GM18508 (cell line): ENCODE measurements at regions not wholly inside any gene's neighbourhood (a gene's known extent, or its start where the extent isn't known, plus 50 kb on each side); places are given as distances from the start of the nearest gene placed in this dataset.
A peak's percentile ranks its signal among the peaks of the same experiment; 100 is the strongest.

Experiments used
- ATAC-seq: cut with Tn5 transposase; IDR thresholded peaks from one replicate; pipeline ENCODE4 v1.9.1; 2021; ENCODE audit warnings: moderate number of reproducible peaks; ENCODE audit not compliant: insufficient read depth, unreplicated experiment

DNA sequence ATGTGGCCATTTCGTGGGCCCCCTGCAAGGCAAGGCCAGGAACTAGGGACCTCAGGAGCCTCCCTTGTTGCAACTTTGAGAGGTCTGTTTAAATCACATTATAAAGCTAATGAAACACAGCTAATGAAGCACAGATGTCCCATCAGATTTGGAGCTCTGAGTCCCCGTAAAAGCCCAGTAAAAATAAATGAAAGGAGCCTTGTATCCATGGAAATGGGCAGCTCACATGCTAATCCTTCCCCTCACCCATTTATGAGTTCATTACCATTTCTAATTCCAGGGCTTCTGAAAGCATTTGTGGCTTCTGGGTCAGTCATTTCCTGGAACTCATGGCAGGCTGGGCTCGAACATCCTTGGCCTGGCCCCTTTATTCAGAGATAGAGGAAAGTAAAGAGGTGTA, 274.8 kb downstream of the SS18 start:
- ATAC-seq: no peak

DNA sequence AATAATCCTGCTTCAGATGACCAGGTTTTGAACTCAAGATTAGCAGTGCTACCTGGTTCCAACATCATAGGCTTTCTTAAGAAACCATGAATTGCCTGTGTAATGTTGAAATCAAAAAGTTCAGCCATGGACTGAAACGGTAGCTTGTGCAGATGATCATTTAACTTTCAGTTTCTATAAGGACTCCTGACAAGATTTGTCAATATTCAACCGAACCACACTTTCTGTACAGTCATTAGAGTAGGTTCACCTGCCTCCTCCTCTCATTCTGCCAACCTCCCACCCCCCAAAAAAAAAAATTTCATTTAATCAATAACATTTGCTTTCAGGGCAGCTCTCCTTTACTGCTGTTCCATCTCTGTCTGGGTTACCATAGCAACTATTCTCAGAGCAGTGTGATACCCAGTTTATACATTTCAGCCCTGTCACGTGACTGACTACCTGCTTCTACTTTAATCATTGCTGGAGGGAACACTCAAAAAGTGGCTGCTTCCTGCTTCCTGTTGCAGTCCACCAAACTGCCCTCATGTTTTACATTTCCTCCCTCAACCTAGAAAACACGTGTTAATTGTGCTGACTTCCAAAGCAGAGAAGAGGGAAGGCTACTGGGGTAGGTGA, 275.5 kb downstream of the SS18 start:
- ATAC-seq: peak; percentile 94

DNA sequence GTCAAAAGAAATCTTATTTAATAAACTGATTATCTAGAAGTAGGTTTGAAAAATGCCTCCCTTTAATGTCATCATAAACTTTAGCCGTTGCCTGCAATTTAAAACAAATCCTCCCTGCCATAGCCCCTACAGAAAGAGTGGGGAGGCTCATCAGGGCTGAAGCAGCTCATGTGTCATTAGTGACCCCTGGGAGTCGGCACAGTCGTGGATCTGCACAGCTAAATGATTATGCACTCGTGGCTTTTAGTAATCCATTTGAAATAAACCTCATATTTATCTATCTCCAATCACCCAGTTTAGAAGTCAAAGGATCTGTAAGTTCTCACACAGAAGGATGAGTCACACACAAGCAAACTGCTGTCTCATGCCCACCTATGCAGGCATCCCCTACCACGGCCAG, 277.3 kb downstream of the SS18 start:
- no peak for ATAC-seq

DNA sequence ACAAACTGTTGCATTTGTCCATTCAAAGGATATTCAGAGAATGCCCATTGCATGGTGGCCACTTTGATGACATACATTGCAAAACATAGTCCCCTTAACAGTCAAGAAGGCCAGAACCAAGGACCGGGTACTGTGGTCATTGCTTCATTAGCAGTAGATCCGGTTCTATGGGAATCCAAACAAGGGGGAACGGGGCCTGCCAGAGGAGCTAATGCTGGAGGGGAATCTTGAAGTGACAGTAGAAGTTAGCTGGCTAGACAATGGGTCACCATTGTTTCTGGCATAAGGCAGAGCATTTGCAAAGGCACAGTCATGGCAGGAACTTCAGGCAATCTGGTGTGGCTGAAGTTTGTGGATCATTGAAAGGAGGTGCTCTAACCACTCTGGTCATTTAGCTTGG, 279.7 kb downstream of the SS18 start:
- ATAC-seq: no peak

DNA sequence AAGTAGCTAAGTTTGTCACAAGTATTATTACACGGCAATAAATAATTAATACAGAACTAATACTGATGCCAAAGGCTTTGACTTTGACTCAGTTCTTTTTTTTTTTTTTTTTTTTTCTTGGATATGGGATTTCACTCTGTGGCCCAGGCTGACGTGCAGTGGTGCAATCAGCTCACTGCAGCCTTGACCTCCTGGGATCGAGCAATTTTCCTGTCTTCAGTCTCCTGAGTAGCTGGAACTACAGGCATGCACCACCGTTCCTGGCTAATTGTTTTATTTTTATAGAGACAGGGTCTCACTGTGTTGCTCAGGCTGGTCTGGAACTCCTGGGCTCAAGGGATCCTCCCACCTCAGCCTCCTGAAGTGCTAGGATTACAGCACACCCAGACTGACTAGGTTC, 284.5 kb downstream of the SS18 start:
- ATAC-seq: no peak

DNA sequence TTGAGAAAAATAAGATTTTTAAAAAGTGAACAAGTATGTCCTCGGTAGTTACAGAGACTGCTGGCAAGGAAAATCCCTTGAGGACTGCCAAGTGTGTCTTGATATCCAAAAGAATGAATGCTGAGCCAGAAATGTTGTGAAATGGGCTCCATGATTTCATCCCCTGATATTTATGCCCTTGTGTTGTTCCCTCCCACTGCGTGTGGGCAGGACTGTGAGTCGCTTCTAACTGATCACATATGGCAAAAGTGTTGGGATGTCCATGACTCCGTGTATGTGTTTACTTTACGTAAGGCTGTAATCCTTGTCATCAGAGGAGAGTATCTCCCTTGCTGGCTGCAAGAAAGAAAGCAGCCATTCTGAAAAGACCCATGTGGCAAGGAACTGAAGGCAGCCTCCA, 285.1 kb downstream of the SS18 start:
- no peak for ATAC-seq

DNA sequence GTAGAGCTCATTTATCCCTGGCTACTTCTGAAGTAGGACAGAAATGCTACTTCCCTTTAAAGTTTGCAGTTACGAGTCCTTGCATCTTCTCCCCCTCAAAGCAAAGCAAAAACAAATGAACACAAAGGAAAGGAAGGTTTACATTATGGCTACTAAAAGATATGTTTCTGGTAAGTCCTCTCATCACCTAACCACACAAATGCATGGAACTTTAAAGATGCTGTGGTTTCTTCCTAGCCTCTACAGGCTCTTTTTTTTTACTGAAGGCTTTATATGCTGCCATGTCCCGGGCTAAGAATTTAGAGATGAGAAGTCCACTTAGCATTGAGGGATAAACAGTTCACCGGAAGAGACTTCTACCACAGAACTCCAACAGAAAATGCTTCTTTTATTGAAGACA, 291.2 kb downstream of the SS18 start:
- ATAC-seq: no peak

DNA sequence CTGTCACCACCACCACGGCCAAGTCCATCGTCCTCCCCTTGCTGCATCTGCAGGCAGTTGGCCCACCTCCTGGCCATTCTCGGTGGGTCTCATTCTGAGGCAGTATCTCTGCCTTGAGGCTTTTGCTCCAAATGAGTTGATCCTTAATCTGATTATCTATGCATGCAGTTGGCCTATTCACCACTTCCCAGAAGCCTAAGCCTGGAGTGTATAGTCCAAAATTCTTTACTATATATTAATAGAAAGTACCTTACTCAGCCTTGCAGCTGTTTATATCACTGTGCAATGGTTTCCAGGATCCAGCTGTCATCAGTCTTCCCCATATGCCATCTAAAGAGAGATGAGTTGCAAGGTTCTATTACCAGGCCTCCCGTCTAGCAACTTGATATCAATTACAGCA, 292.4 kb downstream of the SS18 start:
- ATAC-seq: no peak

DNA sequence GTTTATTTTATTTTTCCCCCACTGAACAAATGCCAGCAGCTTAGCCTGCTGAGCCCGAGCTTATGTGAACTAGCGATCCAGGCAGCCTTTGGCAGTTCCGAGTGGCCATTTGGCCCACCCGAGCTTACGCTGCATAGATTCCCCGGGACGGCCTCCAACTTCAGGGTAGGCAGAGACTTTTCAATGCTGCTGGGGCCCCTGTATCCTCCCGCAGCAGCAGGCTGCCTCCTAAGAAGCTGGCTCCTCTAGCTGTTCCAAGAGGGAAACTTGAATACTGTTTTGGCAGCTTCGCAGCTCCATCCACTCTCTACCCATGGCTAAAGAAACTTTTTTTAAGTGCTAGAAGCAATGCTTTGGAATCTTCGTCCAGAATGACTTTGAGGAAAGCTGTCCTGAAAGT, 295.2 kb downstream of the SS18 start:
- ATAC-seq: no peak

DNA sequence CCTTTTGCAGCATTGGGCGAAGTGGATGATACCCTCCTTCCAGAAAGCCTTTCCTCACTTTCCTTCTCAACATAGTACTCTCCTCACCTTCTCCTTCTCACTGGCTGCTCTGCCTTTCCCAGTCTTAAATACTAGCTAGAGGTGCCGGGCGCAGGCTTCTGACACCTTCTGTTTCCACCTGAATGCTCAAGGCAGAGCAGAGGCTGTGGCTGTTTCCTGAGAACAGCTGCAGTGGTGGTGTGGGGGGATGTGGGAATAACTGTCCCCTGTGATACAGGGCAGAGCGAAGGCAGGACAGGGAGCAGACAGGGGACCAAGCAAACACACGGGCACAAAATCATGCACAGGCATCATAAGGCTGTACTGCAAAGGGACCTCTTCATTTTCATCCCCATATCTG, 303.1 kb downstream of the SS18 start:
- no peak for ATAC-seq

DNA sequence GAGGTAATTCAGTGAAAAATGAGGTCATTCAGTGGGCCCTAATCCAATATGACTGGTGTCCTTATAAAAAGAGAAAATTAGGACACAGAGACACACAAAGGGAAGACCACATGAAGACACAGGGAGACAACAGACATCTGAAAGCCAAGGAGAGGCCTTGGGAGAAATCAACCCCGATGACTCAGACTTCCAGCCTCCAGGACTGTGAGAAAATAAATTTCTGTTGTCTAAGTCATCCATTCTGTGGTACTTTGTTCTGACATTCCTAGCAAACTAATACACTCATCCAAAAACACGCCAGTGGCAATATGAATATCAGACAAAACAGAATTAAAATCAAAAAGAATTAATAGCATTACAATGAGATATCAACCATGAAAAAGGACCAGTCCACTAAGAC, 303.7 kb downstream of the SS18 start:
- ATAC-seq: no peak

DNA sequence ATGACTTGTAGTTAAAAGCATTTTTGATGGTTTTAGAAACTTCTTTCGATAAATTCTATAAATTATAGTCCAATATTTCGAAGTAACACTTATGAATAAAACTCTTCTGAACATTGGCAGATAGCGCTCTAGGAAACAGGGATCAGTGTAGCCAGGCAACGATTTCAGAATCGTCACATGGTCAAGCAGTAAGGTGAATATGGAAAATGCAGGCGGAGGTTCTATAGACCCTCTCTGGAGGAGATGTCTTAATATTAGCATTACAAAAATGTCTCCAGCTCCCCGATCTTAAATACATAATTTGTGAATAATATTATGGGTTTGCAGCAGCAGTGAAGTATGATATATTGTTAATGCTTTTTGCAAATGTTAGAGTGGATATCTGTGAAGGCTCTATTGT, 310.3 kb downstream of the SS18 start:
- ATAC-seq: no peak

DNA sequence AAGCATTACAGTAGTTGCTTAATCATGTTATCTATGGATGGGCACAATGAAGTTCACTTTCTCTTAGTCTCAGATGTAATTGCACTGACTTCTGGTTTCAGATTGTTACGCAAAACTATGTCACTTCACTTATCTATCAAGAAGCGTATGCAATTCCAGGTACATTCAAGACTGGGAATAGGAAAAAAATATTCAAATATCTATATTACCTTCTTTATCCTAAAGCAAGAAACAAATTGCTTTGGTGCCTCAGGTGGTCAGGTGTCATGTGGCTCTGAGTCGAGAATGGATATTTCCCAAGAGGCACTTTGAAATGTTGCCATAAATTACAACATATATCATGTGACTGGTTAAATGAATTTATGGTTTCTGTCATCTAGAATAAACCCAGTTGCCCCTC, 318.6 kb downstream of the SS18 start:
- no peak for ATAC-seq

DNA sequence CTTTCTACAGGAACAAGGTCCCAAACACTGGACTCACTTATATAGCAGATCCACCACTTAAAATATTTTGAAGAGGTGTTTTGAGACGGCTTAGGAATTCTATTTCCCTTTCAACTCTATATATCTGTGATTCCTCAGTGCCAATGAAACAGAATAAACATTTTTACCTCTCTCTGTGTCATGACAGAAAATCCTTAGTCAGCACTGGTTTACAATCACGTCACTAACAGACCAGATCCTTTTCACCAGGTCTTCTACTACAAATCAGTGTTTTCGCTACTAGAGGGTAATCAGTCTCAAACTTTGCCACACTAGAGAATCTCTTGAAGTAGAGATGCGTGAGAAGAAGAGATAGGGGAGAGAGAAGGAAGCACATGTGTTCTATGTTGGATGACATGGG, 325.6 kb downstream of the SS18 start:
- no peak for ATAC-seq

DNA sequence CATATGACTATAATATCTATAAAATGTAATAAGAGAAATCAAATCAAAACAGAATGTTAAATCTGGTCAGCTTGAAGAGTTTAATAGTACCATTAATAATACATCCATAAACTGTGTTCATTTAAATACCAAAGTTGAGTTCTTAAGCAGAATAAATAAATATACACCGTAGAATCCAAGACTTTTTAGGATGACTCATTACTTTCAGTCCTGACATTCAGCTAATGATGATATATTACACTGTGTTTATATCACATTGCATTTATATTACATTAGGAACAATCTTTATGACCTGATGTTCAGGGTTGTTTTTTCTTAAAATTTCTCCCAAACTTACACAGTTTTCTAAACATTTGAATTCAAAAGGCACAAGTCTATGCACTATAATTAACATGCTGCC, 331.3 kb downstream of the SS18 start:
- ATAC-seq: no peak

DNA sequence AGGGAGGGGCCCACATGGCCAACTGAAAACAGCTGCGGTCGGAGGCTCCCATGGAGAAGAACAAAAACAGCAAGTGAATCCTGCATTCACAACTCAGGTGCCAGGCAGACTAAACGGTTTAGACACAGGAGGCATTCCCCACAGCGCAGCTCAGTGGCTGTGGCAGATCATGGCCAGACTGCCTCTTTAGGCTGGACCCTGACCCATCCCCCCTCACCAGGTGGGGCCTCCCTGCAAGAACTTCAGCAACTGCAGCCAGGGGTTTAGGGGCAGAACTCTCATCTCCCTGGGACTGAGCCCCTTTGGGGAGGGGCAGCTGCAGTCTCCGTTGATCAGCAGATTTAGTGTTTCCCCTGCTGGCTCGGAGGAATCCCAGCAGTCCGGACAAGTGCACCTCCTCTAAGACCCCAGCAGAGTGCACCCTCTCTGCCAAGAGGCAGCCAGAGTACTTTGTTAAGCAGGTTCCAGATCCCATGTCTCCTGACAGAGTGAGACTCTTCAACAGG, 346.7 kb downstream of the SS18 start:
- ATAC-seq: no peak

DNA sequence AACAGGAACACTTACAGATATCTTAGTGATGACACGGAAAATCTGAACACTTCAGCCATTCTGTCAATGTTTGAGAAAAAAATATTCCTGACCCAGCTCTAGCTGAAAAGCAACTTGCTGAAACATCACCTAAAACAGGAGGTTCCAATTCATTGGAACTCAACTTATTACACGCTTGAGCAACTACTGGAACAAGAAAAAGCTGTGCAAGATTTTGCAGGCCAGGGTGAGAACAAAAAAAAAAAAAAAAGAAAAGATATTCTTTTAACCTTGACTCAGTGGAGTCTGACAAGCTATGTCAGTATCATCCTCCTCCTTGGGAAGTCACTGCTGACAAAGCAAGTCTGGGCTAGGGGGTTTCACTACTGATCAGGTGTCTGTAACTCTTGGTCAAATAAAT, 351.0 kb downstream of the SS18 start:
- ATAC-seq: no peak

DNA sequence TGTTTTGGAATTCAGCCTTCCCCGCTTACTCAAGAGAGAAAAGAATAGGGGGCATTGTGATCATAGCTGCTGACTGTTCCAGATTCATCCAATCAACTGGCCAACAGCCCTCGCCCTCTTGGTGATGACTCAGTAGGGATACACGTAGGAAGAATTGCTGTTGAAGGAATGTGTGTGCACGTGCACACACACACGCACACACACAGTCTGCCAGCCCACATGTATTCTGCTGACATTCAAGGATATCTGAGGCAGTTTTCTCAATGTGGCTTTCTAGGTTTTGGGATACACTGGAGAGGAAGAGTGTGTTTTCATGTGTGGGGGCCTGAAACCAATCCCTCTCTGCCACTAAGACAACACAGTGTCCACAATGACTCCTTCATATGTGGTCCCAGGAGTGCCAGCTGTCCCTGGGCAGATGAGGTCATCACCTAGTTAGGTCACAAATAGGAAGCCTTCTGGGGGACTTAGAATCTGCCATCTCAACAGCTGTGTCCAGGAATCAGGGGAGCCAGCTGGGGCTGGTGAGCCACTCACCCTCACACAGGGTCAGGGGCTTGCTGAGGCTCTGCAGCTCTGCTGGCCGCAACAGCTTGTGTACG, 352.6 kb downstream of the SS18 start:
- no peak for ATAC-seq

DNA sequence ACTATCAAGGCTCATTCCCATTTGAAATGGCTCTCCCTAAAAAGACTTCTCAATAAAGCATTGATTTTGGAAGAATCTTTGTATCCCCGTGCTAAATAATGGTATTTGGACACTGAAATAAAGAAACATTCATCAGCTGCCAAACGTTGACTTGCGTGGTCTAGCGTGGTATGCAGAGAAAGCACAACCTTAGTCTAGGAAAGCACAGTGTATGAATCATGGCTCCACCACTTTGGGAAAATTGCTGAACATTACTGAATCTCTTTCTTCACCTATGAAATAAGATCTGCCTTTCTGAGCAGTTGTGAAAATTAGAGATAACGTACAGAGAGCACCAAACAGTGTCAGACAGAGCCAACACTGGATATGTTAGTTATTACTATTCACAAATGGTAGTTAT, 353.9 kb downstream of the SS18 start:
- no peak for ATAC-seq

DNA sequence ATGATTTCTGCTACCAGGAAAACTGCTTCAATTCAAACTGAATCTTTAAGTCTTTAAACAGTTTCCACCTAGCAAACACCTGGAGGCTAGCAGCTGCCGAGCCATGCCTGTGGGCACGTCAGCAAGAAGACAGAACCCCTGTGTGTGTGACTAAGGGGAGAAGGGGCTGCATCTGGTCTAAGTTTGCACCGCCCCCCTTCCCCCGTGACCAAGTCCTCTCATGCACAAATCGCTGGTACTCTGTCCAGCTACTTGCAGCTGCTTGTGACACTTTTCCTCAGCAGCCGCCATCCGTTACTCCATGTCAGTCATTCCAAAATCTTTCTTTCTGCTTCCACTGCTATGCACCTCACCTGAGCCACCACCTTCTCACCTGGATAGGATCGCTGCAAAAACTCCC, 355.0 kb downstream of the SS18 start:
- no peak for ATAC-seq

DNA sequence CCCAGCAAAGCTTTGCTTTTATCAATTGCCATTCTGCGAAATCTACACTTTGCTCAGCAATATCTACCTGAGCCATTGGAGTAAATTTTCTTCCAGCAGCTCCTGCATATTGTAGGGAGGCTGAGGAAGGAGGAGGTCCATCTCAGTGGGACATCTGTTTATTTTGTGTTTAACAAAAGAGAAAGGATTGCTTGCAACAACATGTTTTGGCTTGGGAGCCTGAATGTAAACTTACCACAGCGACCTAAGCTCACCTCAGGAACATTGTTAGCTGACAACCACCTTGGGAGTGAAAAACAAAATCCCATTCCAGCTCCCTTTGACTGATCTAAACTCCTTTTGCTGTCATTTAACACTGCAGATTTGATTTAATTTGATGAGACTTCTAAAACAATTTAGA, 356.1 kb downstream of the SS18 start:
- ATAC-seq: no peak

DNA sequence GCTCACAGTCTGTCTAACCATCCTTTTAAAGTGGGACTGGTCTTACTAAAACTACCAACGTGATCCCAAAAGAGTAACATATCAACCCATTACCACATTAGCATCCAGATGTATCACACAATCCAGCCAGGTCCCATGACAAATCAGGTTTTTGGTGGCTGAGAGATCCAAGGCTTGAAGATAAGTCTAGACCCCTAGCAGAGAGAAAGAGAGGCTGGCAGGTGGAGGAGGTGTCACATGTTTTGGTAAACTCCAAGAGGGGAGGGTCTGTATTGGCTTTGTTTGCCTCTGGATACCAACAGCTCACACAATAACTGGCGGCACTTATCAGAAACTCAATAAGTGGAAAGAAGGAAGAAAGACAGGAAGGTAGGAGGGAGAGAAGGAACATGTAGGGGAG, 357.6 kb downstream of the SS18 start:
- no peak for ATAC-seq

DNA sequence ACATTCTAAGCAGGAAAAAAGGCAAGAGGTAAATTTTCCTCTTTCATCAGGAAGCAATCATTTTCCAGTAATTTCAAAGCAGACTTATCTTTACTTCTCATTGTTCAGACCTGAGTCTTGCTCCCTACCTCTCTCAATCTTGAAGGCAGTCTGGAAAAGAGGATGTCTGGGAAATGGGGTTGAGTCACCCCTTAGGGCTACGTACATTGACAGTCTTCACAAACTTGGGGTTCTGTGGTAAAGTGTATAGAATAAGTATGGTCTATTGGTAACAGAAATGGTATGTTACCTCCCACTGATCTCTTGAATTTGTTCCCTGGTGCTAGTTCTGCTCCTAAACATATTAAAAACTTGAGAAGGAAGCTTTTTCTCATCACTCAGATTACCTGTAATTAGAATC, 361.3 kb downstream of the SS18 start:
- ATAC-seq: no peak
